ENCODE measurements at regions not wholly inside any gene's neighbourhood (a gene's known extent, or its start where the extent isn't known, plus 50 kb on each side); places are given as distances from the start of the nearest gene placed in this dataset.

- TF ChIP-seq POLR2A (IDR thresholded peaks at IDR 0.05): no peak
- TF ChIP-seq POLR2AphosphoS5 (IDR thresholded peaks at IDR 0.05): no peak
Measured at GRCh38 chr4:179415847-179416223, 1973.6 kb upstream of the AGA start.
